Kidney epithelial cell (primary cell): ENCODE measurements at regions not wholly inside any gene's neighbourhood (a gene's known extent, or its start where the extent isn't known, plus 50 kb on each side); places are given as distances from the start of the nearest gene placed in this dataset.

Experiments used
- DNase-seq: peaks from one replicate; pipeline ENCODE4 v3.0.0-alpha.2; 2010; ENCODE audit warnings: low read depth
- H3K27me3 ChIP-seq: 2 replicates; pipeline ENCODE4 v1.6.0; 2011; ENCODE audit warnings: low read length; ENCODE audit not compliant: control insufficient read depth, insufficient read depth
- H3K36me3 ChIP-seq: 2 replicates; pipeline ENCODE4 v1.5.1; 2011; ENCODE audit warnings: low read length; ENCODE audit not compliant: control insufficient read depth, insufficient read depth
- H3K4me3 ChIP-seq: 2 replicates; pipeline ENCODE4 v1.5.1; 2011; ENCODE audit warnings: low read depth, mild to moderate bottlenecking, control low read depth, low read length
- TF ChIP-seq, protein P1 (sequence below): IDR thresholded peaks from 2 replicates; pipeline ENCODE4 v1.5.1; 2011; ENCODE audit warnings: mild to moderate bottlenecking, moderate library complexity, low read length, control low read depth, inconsistent platforms; ENCODE audit not compliant: insufficient read depth, poor library complexity, severe bottlenecking

DNA sequence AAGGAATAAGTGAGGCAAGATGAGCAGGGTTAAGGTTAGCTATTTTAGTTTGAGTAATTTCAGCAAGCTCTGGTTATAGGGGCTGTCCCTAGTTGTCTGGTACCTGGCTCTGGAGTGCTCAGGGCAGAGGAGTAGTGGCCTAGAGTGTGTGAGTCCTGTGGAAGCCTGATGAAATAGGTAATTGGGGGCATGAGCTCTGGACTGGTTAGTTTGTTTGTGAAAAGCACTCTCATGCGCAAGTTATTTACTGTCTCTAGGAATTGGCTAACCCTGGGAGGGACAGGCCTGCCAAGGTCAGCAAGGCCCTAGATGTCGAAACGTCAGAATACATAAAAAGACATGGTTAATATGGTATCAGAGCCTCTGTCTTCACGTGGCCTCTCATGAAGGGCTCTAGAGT lies 900.1 kb downstream of the PCDH17 start:
- no peak overlapping the region for H3K4me3 ChIP-seq
- H3K27me3 ChIP-seq = no peaks in the 10 kb centered on the region
- no peaks in the 10 kb centered on the region for H3K36me3 ChIP-seq
- DNase-seq = no peak
- TF ChIP-seq, protein P1, sequence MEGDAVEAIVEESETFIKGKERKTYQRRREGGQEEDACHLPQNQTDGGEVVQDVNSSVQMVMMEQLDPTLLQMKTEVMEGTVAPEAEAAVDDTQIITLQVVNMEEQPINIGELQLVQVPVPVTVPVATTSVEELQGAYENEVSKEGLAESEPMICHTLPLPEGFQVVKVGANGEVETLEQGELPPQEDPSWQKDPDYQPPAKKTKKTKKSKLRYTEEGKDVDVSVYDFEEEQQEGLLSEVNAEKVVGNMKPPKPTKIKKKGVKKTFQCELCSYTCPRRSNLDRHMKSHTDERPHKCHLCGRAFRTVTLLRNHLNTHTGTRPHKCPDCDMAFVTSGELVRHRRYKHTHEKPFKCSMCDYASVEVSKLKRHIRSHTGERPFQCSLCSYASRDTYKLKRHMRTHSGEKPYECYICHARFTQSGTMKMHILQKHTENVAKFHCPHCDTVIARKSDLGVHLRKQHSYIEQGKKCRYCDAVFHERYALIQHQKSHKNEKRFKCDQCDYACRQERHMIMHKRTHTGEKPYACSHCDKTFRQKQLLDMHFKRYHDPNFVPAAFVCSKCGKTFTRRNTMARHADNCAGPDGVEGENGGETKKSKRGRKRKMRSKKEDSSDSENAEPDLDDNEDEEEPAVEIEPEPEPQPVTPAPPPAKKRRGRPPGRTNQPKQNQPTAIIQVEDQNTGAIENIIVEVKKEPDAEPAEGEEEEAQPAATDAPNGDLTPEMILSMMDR = no peak

DNA sequence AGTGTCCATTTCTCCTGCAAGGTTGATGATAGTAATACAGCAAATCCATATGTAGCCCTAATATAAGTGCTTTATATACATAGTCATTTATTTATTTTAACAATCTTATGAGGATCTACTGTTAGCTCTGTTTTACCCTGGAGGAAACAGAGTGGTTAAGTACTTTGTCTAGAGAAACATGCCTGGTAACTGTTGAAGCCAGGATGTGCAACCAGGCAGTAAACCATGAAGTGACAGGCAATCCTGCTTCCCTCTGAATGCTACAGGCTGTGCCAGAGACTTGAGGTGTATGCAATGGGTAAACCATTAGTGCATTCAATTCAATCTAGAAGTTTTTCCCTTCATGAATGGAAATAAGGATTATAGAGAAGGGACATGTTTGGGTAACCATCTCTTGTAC lies 911.0 kb downstream of the PCDH17 start:
- H3K4me3 ChIP-seq = no peak overlapping the region
- no peak for DNase-seq

DNA sequence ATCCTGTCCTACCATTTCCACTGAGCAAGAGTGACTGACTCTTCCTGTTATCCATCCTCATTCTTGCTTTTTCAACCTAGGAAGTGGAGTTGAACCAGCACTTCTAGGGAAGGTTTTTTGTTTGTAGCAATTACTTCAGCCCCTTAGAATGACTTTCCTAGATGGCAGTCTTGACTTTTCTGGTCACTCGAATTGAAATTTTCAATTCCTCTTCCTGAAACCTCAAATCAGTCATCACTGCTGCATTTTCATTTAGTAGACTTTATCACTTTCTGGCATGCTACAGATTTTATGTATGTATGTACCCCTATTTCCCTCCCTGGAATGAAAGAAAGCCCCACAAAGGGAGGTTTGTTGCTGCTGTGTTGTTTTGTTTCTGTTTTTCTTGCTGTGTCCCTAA lies 915.9 kb downstream of the PCDH17 start:
- DNase-seq = no peak
- no peaks in the 10 kb centered on the region for H3K27me3 ChIP-seq
- H3K4me3 ChIP-seq = no peak overlapping the region
- no peaks in the 10 kb centered on the region for H3K36me3 ChIP-seq
- TF ChIP-seq, protein P1 = no peak

More for the DNA sequence above, 911.0 kb downstream of the PCDH17 start:
- TF ChIP-seq, protein P1 = no peak
- Histone ChIP-seq H3K36me3 (no peaks in the 10 kb centered on the region), H3K27me3 (no peaks in the 10 kb centered on the region)

DNA sequence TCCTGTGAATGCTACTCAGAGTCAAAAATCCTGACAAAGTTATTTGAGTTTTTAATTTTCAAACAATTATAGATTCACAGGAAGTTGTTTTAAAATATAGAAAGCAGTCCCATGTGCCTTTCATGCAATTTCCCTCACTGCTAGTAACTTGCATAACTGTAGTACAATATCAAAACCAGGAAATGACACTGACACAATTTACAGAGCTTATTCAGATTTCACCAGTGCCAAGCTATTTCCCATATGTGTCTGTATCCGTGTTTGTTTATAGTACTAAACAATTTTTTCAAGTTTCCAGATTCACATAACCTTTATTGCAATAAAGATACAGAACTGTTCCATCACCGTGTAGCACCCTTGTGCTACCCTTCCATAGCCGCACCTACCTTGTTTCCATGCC lies 934.6 kb downstream of the PCDH17 start:
- H3K36me3 ChIP-seq = no peaks in the 10 kb centered on the region
- H3K4me3 ChIP-seq = no peak overlapping the region
- no peak for DNase-seq
- H3K27me3 ChIP-seq = no peaks in the 10 kb centered on the region
- TF ChIP-seq, protein P1 = no peak

DNA sequence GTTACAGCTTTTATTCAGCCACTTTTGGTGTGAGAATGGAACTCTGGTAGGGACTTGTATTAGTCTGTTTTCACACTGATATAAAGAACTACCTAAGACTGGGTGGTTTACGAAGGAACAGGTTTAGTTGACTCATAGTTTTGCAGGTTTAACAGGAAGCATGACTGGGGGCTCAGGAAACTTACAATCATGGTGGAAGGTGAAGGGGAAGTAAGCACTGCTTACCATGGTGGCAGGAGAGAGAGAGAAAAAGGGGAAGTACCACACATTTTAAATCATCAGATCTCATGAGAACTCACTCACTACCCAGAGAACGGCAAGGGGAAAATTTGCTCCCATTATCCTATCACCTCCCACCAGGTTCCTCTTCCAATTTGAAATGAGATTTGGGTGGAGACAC lies 942.2 kb downstream of the PCDH17 start:
- DNase-seq = no peak
- Histone ChIP-seq H3K4me3 (no peak overlapping the region), H3K27me3 (no peaks in the 10 kb centered on the region), H3K36me3 (no peaks in the 10 kb centered on the region)
- TF ChIP-seq, protein P1 = no peak

DNA sequence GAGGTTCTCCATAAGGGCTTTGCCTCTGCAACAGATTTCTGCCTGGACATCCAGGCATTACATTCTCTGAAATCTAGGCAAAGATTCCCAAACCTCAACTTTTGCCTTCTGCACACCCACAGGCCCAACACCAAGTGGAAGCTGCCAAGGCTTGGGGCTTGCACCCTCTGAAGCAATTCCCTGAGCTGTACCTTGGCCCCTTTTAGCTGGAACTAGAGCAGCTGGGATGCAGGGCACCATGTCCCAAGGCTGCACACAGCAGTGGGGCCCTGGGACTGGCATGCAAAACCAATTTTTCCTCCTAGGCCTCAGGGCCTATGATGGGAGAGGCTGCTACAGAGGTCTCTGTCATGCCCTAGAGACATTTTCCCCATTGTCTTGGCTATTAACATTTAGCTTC lies 943.2 kb downstream of the PCDH17 start:
- TF ChIP-seq, protein P1 = no peak
- Histone ChIP-seq H3K4me3 (no peak overlapping the region), H3K36me3 (no peaks in the 10 kb centered on the region), H3K27me3 (no peaks in the 10 kb centered on the region)
- DNase-seq = no peak
